HCT116 (cell line): ENCODE measurements at regions not wholly inside any gene's neighbourhood (a gene's known extent, or its start where the extent isn't known, plus 50 kb on each side); places are given as distances from the start of the nearest gene placed in this dataset.

Experiments used
- CTCF ChIP-seq, 3 experiments: fragments of 200-600 bp in 1 of 3; sonication (generic) in 1 of 3; IDR thresholded peaks in 2 of 3; conservative IDR thresholded peaks in 1 of 3; 2 replicates each; pipeline ENCODE4 v1.5.1; 2012 to 2017; ENCODE audit warnings: low read depth in 2 of 3, low read length in 2 of 3, antibody characterized with exemption in 1 of 3, borderline replicate concordance in 1 of 3, control low read depth in 1 of 3, mild to moderate bottlenecking in 1 of 3, mixed read lengths in 1 of 3, mixed run types in 1 of 3, moderate library complexity in 1 of 3; ENCODE audit not compliant: insufficient read depth in 1 of 3
- EZH2 ChIP-seq: fragments of 200-600 bp; sonication (generic); IDR thresholded peaks from 2 replicates; pipeline ENCODE4 v1.6.1; 2017; ENCODE audit warnings: antibody characterized with exemption, mixed run types
- POLR2A ChIP-seq: IDR thresholded peaks from 2 replicates; pipeline ENCODE4 v1.7.0; 2011; ENCODE audit warnings: borderline replicate concordance; ENCODE audit not compliant: insufficient read depth, insufficient read length; ENCODE audit errors: extremely low read depth
- SIN3A ChIP-seq: IDR thresholded peaks from 2 replicates; pipeline ENCODE4 v1.6.1; 2012; ENCODE audit warnings: low read depth
- TCF7L2 ChIP-seq: IDR thresholded peaks from 2 replicates; pipeline ENCODE4 v1.7.0; 2011; ENCODE audit warnings: borderline replicate concordance, inconsistent platforms; ENCODE audit not compliant: insufficient read depth, insufficient read length; ENCODE audit errors: extremely low read depth

GRCh38 chr2:239728751-239729150 is 296.4 kb downstream of the NDUFA10 start:
- no peak for TF ChIP-seq CTCF (IDR thresholded peaks at IDR 0.05 in 2 of 3, conservative IDR thresholded peaks at IDR 0.05 in 1 of 3; ENCODE audit: borderline replicate concordance in 1 of 3, insufficient read depth in 1 of 3, low read depth in 2 of 3, low read length in 2 of 3)
- no peak for TF ChIP-seq SIN3A
- TF ChIP-seq EZH2 = no peak
- TF ChIP-seq POLR2A = no peak
- TF ChIP-seq TCF7L2 = no peak
